ENCODE measurements at regions not wholly inside any gene's neighbourhood (a gene's known extent, or its start where the extent isn't known, plus 50 kb on each side); places are given as distances from the start of the nearest gene placed in this dataset.
"Not testable (repeated sequence)": the region's sequence is repeated elsewhere in the genome, so short reads cannot be mapped to it uniquely, and the experiment has no call there.

- not testable (repeated sequence) for TF ChIP-seq CTCF (IDR thresholded peaks at IDR 0.05); POLR2AphosphoS5 (IDR thresholded peaks at IDR 0.05; ENCODE audit: insufficient read depth in 1 of 2, low read depth in 1 of 2); POLR2A (IDR thresholded peaks at IDR 0.05)
These were observed 68.4 kb downstream of the NFKBIZ start for GRCh38 chr3:101917761-101918160.
